ENCODE measurements at regions not wholly inside any gene's neighbourhood (a gene's known extent, or its start where the extent isn't known, plus 50 kb on each side); places are given as distances from the start of the nearest gene placed in this dataset.

GRCh38 chr13:24063281-24063877, 97.1 kb upstream of the SPATA13 start:
- H3K27me3 ChIP-seq (ENCODE audit: control insufficient read depth in 3 of 3, insufficient read depth in 3 of 3, low read length in 2 of 3) = no peaks in the 10 kb centered on the region
- no peak overlapping the region for H3K9ac ChIP-seq (ENCODE audit: insufficient read depth in 1 of 2, low read length in 2 of 2)
- H3K27ac ChIP-seq (ENCODE audit: low read depth in 1 of 2, low read length in 1 of 2) = peak overlapping the region; percentile 59 to 81
- H3K4me3 ChIP-seq = no peak overlapping the region
- H3K9me3 ChIP-seq (ENCODE audit: control insufficient read depth in 4 of 4, insufficient read depth in 3 of 4, low read length in 3 of 4) = no peaks in the 10 kb centered on the region
- ATAC-seq (ENCODE audit: insufficient read depth, low FRiP score) (no peak), DNase-seq (peak; percentile 49 to 72 (median 55))
- peaks cover 0 to 11% (median 0%) of the 10 kb centered on the region in 5 donors for H3K4me1 ChIP-seq (ENCODE audit: control insufficient read depth in 5 of 5, insufficient read depth in 5 of 5, low read length in 5 of 5)
- WGBS, 2 donors = 23 to 31% methylated on average over 8 of the region's 8 CpGs
- TF ChIP-seq CTCF (IDR thresholded peaks at IDR 0.05; ENCODE audit: control extremely low read depth, extremely low read depth) = no peak
- H3K36me3 ChIP-seq (ENCODE audit: control insufficient read depth in 4 of 4, insufficient read depth in 4 of 4, low read length in 4 of 4) = no peaks in the 10 kb centered on the region

- no peak for ATAC-seq (ENCODE audit: insufficient read depth, low FRiP score)
Observed at GRCh38 chr13:24064371-24064770, 96.1 kb upstream of the SPATA13 start.

GRCh38 chr13:24065176-24065575, 95.3 kb upstream of the SPATA13 start:
- 65 to 66% methylated on average over 3 of the region's 3 CpGs for WGBS, 2 donors
- Histone ChIP-seq H3K36me3 (ENCODE audit: control insufficient read depth in 4 of 4, insufficient read depth in 4 of 4, low read length in 4 of 4) (no peaks in the 10 kb centered on the region), H3K4me1 (ENCODE audit: control insufficient read depth in 5 of 5, insufficient read depth in 5 of 5, low read length in 5 of 5) (peaks cover 0 to 9% (median 0%) of the 10 kb centered on the region in 5 donors), H3K4me3 (no peak overlapping the region), H3K27ac (ENCODE audit: low read depth in 1 of 2, low read length in 1 of 2) (no peak overlapping the region), H3K27me3 (ENCODE audit: control insufficient read depth in 3 of 3, insufficient read depth in 3 of 3, low read length in 2 of 3) (no peaks in the 10 kb centered on the region), H3K9ac (ENCODE audit: insufficient read depth in 1 of 2, low read length in 2 of 2) (no peak overlapping the region), H3K9me3 (ENCODE audit: control insufficient read depth in 4 of 4, insufficient read depth in 3 of 4, low read length in 3 of 4) (no peaks in the 10 kb centered on the region)
- TF ChIP-seq CTCF (IDR thresholded peaks at IDR 0.05; ENCODE audit: control extremely low read depth, extremely low read depth) = no peak
- DNase-seq (no peak), ATAC-seq (ENCODE audit: insufficient read depth, low FRiP score) (no peak)

More at GRCh38 chr13:24064371-24064770, 96.1 kb upstream of the SPATA13 start:
- Histone ChIP-seq H3K4me3 (no peak overlapping the region), H3K9ac (ENCODE audit: insufficient read depth in 1 of 2, low read length in 2 of 2) (no peak overlapping the region), H3K36me3 (ENCODE audit: control insufficient read depth in 4 of 4, insufficient read depth in 4 of 4, low read length in 4 of 4) (no peaks in the 10 kb centered on the region), H3K27ac (ENCODE audit: low read depth in 1 of 2, low read length in 1 of 2) (peak overlapping the region in 1 of 2 donors; percentile 81), H3K27me3 (ENCODE audit: control insufficient read depth in 3 of 3, insufficient read depth in 3 of 3, low read length in 2 of 3) (no peaks in the 10 kb centered on the region), H3K9me3 (ENCODE audit: control insufficient read depth in 4 of 4, insufficient read depth in 3 of 4, low read length in 3 of 4) (no peaks in the 10 kb centered on the region), H3K4me1 (ENCODE audit: control insufficient read depth in 5 of 5, insufficient read depth in 5 of 5, low read length in 5 of 5) (peaks cover 0 to 9% (median 0%) of the 10 kb centered on the region in 5 donors)
- TF ChIP-seq CTCF (IDR thresholded peaks at IDR 0.05; ENCODE audit: control extremely low read depth, extremely low read depth) = no peak
- WGBS, 2 donors = 93% methylated on average over 3 of the region's 3 CpGs
- no peak for DNase-seq

All from lung (tissue), 11 donors.